Dedifferentiated amniotic fluid mesenchymal stem cell (primary cell): ENCODE measurements at regions not wholly inside any gene's neighbourhood (a gene's known extent, or its start where the extent isn't known, plus 50 kb on each side); places are given as distances from the start of the nearest gene placed in this dataset.
"Not testable (repeated sequence)": the region's sequence is repeated elsewhere in the genome, so short reads cannot be mapped to it uniquely, and the experiment has no call there.

Experiments
- DNase-seq: peaks from one replicate; pipeline ENCODE4 v3.0.0-alpha.2; 2016; ENCODE audit errors: extremely low spot score

- DNase-seq = not testable (repeated sequence)
These were observed 473.3 kb upstream of the CCNG1 start for GRCh38 chr5:162964144-162964543.

- no peak for DNase-seq
These were observed 447.3 kb upstream of the CCNG1 start for GRCh38 chr5:162990063-162990462.

- no peak for DNase-seq
These were observed 446.4 kb upstream of the CCNG1 start for GRCh38 chr5:162990856-162991497.

- DNase-seq = no peak
These were observed 441.8 kb upstream of the CCNG1 start for GRCh38 chr5:162995568-162995967.

- DNase-seq = no peak
These were observed 441.3 kb upstream of the CCNG1 start for GRCh38 chr5:162996053-162996452.

- DNase-seq = no peak
These were observed 431.4 kb upstream of the CCNG1 start for GRCh38 chr5:163005949-163006348.

- no peak for DNase-seq
These were observed 414.7 kb upstream of the CCNG1 start for GRCh38 chr5:163022582-163023128.

GRCh38 chr5:163023846-163024245 lies 413.5 kb upstream of the CCNG1 start:
- no peak for DNase-seq

- no peak for DNase-seq
These were observed 412.5 kb upstream of the CCNG1 start for GRCh38 chr5:163024936-163025335.

- DNase-seq = no peak
These were observed 403.7 kb upstream of the CCNG1 start for GRCh38 chr5:163033656-163034055.

GRCh38 chr5:163041254-163041653 lies 396.1 kb upstream of the CCNG1 start:
- no peak for DNase-seq

GRCh38 chr5:163079618-163080017 lies 357.8 kb upstream of the CCNG1 start:
- DNase-seq = no peak

GRCh38 chr5:163089230-163089629 lies 348.2 kb upstream of the CCNG1 start:
- DNase-seq = no peak

- DNase-seq = no peak
These were observed 347.5 kb upstream of the CCNG1 start for GRCh38 chr5:163089926-163090325.

- DNase-seq = no peak
These were observed 342.8 kb upstream of the CCNG1 start for GRCh38 chr5:163094492-163095180.

- no peak for DNase-seq
These were observed 332.9 kb upstream of the CCNG1 start for GRCh38 chr5:163104464-163104863.

- no peak for DNase-seq
These were observed 331.9 kb upstream of the CCNG1 start for GRCh38 chr5:163105456-163105855.

GRCh38 chr5:163106098-163106497 lies 331.3 kb upstream of the CCNG1 start:
- no peak for DNase-seq

- no peak for DNase-seq
These were observed 329.0 kb upstream of the CCNG1 start for GRCh38 chr5:163108351-163108750.

GRCh38 chr5:163115011-163115410 lies 322.4 kb upstream of the CCNG1 start:
- no peak for DNase-seq

GRCh38 chr5:163116618-163117017 lies 320.8 kb upstream of the CCNG1 start:
- not testable (repeated sequence) for DNase-seq

- DNase-seq = no peak
These were observed 303.3 kb upstream of the CCNG1 start for GRCh38 chr5:163134061-163134460.

- no peak for DNase-seq
These were observed 301.5 kb upstream of the CCNG1 start for GRCh38 chr5:163135849-163136248.
